GM12873 (cell line): ENCODE measurements at regions not wholly inside any gene's neighbourhood (a gene's known extent, or its start where the extent isn't known, plus 50 kb on each side); places are given as distances from the start of the nearest gene placed in this dataset.

Source experiments
- CTCF ChIP-seq: IDR thresholded peaks from 2 replicates; pipeline ENCODE4 v1.5.1; 2012; ENCODE audit warnings: low read depth, mild to moderate bottlenecking, moderate library complexity, low read length, control low read depth; ENCODE audit not compliant: insufficient read depth; ENCODE audit errors: missing control alignments

- no peak for TF ChIP-seq CTCF
Observed at GRCh38 chr14:71411738-71412137, 504.5 kb downstream of the PCNX1 start.

- no peak for TF ChIP-seq CTCF
Observed at GRCh38 chr14:71414631-71415403, 507.6 kb downstream of the PCNX1 start.

- TF ChIP-seq CTCF, result no peak
Observed at GRCh38 chr14:71415404-71415690, 508.1 kb downstream of the PCNX1 start.

GRCh38 chr14:71416392-71416791 is 509.1 kb downstream of the PCNX1 start:
- TF ChIP-seq CTCF, result no peak

- no peak for TF ChIP-seq CTCF
Observed at GRCh38 chr14:71418532-71419245, 511.4 kb downstream of the PCNX1 start.

- no peak for TF ChIP-seq CTCF
Observed at GRCh38 chr14:71423481-71423880, 508.7 kb upstream of the RGS6 start.

- TF ChIP-seq CTCF, result no peak
Observed at GRCh38 chr14:71424941-71425340, 507.3 kb upstream of the RGS6 start.
